Astrocyte (in vitro differentiated cells and primary cell): ENCODE measurements at regions not wholly inside any gene's neighbourhood (a gene's known extent, or its start where the extent isn't known, plus 50 kb on each side); places are given as distances from the start of the nearest gene placed in this dataset.

Source experiments
- DNase-seq: peaks from one replicate; pipeline ENCODE4 v3.0.0-alpha.2; 2010; ENCODE audit warnings: low read depth
- FAIRE-seq: peaks from 2 replicates; lab custom pipeline; 2011; peaks lifted over from hg19 to GRCh38; lab: Jason Lieb, UNC
- H2AFZ ChIP-seq: 2 replicates; pipeline ENCODE4 v1.6.0; 2012; ENCODE audit warnings: low read depth, low read length, inconsistent platforms
- H3K27ac ChIP-seq: 2 replicates; pipeline ENCODE4 v1.5.1; 2011; ENCODE audit warnings: low read depth, low read length, inconsistent platforms
- H3K27me3 ChIP-seq: 2 replicates; pipeline ENCODE4 v1.6.0; 2011; ENCODE audit warnings: low read length, inconsistent platforms; ENCODE audit not compliant: insufficient read depth
- H3K36me3 ChIP-seq: 2 replicates; pipeline ENCODE4 v1.5.1; 2011; ENCODE audit warnings: low read length, inconsistent platforms; ENCODE audit not compliant: insufficient read depth
- H3K4me1 ChIP-seq: 2 replicates; pipeline ENCODE4 v1.5.1; 2011; ENCODE audit warnings: low read length, inconsistent platforms; ENCODE audit not compliant: insufficient read depth
- H3K4me2 ChIP-seq: 2 replicates; pipeline ENCODE4 v1.6.0; 2012; ENCODE audit warnings: low read length, inconsistent platforms
- H3K4me3 ChIP-seq: 2 replicates; pipeline ENCODE4 v1.5.1; 2011; ENCODE audit warnings: low read depth, mild to moderate bottlenecking, low read length, inconsistent platforms; ENCODE audit not compliant: insufficient read depth
- H3K79me2 ChIP-seq: 2 replicates; pipeline ENCODE4 v1.6.0; 2012; ENCODE audit warnings: mild to moderate bottlenecking, low read length, inconsistent platforms; ENCODE audit not compliant: insufficient read depth
- H3K9ac ChIP-seq: 2 replicates; pipeline ENCODE4 v1.6.0; 2012; ENCODE audit warnings: mild to moderate bottlenecking, low read length, inconsistent platforms
- H3K9me3 ChIP-seq: 2 replicates; pipeline ENCODE4 v1.5.1; 2012; ENCODE audit warnings: low read depth, mild to moderate bottlenecking, low read length, inconsistent platforms; ENCODE audit not compliant: insufficient read depth
- H4K20me1 ChIP-seq: 2 replicates; pipeline ENCODE4 v1.6.0; 2012; ENCODE audit warnings: low read length, inconsistent platforms; ENCODE audit not compliant: insufficient read depth
- H3K27ac Mint-ChIP-seq: one replicate; pipeline ENCODE4 v1.8.0; 2021; ENCODE audit warnings: mild to moderate bottlenecking, mixed read lengths; ENCODE audit not compliant: unreplicated experiment
- H3K27me3 Mint-ChIP-seq: one replicate; pipeline ENCODE4 v1.8.0; 2021; ENCODE audit warnings: low read depth, mixed read lengths; ENCODE audit not compliant: unreplicated experiment
- H3K36me3 Mint-ChIP-seq: one replicate; pipeline ENCODE4 v1.8.0; 2021; ENCODE audit warnings: low read depth, mixed read lengths; ENCODE audit not compliant: unreplicated experiment
- H3K4me1 Mint-ChIP-seq: one replicate; pipeline ENCODE4 v1.8.0; 2021; ENCODE audit warnings: low read depth, mixed read lengths; ENCODE audit not compliant: unreplicated experiment
- H3K4me3 Mint-ChIP-seq: one replicate; pipeline ENCODE4 v1.8.0; 2021; ENCODE audit warnings: mild to moderate bottlenecking, moderate library complexity, mixed read lengths; ENCODE audit not compliant: unreplicated experiment
- H3K9me3 Mint-ChIP-seq: one replicate; pipeline ENCODE4 v1.8.0; 2021; ENCODE audit warnings: mild to moderate bottlenecking, mixed read lengths; ENCODE audit not compliant: unreplicated experiment
- CTCF ChIP-seq: IDR thresholded peaks from 2 replicates; pipeline ENCODE4 v1.5.1; 2011; ENCODE audit warnings: low read depth, mild to moderate bottlenecking, inconsistent platforms, low read length, moderate library complexity; ENCODE audit not compliant: insufficient read depth
- EZH2 ChIP-seq: IDR thresholded peaks from 2 replicates; pipeline ENCODE4 v1.6.1; 2012; ENCODE audit warnings: mild to moderate bottlenecking, low read length, inconsistent platforms; ENCODE audit not compliant: insufficient read depth

- H3K9ac ChIP-seq: no peak overlapping the region
- Mint-ChIP-seq H3K9me3 (no peaks in the 10 kb centered on the region), H3K36me3 (no peaks in the 10 kb centered on the region), H3K27ac (no peak overlapping the region), H3K4me1 (no peaks in the 10 kb centered on the region), H3K27me3 (no peaks in the 10 kb centered on the region), H3K4me3 (no peak overlapping the region)
- no peak overlapping the region for H2AFZ ChIP-seq
- no peaks in the 10 kb centered on the region for H3K79me2 ChIP-seq
- H4K20me1 ChIP-seq: no peaks in the 10 kb centered on the region
- H3K4me3 ChIP-seq: no peak overlapping the region
- no peak overlapping the region for H3K4me2 ChIP-seq
- no peaks in the 10 kb centered on the region for H3K27me3 ChIP-seq
- TF ChIP-seq CTCF (no peak), EZH2 (no peak)
- no peaks in the 10 kb centered on the region for H3K4me1 ChIP-seq
- FAIRE-seq (no peak), DNase-seq (no peak)
- H3K27ac ChIP-seq: no peak overlapping the region
- no peaks in the 10 kb centered on the region for H3K36me3 ChIP-seq
- no peaks in the 10 kb centered on the region for H3K9me3 ChIP-seq
Measured at GRCh38 chr10:57917019-57917418, 350.7 kb downstream of the IPMK start.

GRCh38 chr10:57905861-57906260 is 361.8 kb downstream of the IPMK start:
- Mint-ChIP-seq H3K27me3 (no peaks in the 10 kb centered on the region), H3K9me3 (no peaks in the 10 kb centered on the region), H3K36me3 (no peaks in the 10 kb centered on the region), H3K4me1 (no peaks in the 10 kb centered on the region), H3K27ac (no peak overlapping the region), H3K4me3 (no peak overlapping the region)
- no peaks in the 10 kb centered on the region for H3K27me3 ChIP-seq
- TF ChIP-seq EZH2 (no peak), CTCF (no peak)
- FAIRE-seq (no peak), DNase-seq (no peak)
- H2AFZ ChIP-seq: no peak overlapping the region
- no peak overlapping the region for H3K4me3 ChIP-seq
- no peak overlapping the region for H3K27ac ChIP-seq
- H3K4me1 ChIP-seq: no peaks in the 10 kb centered on the region
- H3K4me2 ChIP-seq: no peak overlapping the region
- no peaks in the 10 kb centered on the region for H3K9me3 ChIP-seq
- H3K9ac ChIP-seq: no peak overlapping the region
- H3K36me3 ChIP-seq: no peaks in the 10 kb centered on the region
- H3K79me2 ChIP-seq: no peaks in the 10 kb centered on the region
- H4K20me1 ChIP-seq: no peaks in the 10 kb centered on the region

- H3K4me3 ChIP-seq: no peak overlapping the region
- Mint-ChIP-seq H3K27ac (no peak overlapping the region), H3K4me1 (no peaks in the 10 kb centered on the region), H3K4me3 (no peak overlapping the region), H3K9me3 (no peaks in the 10 kb centered on the region), H3K27me3 (no peaks in the 10 kb centered on the region), H3K36me3 (no peaks in the 10 kb centered on the region)
- no peak overlapping the region for H2AFZ ChIP-seq
- H3K27me3 ChIP-seq: no peaks in the 10 kb centered on the region
- no peak for TF ChIP-seq EZH2
- no peaks in the 10 kb centered on the region for H3K36me3 ChIP-seq
- DNase-seq: no peak
- H3K79me2 ChIP-seq: no peaks in the 10 kb centered on the region
- H3K27ac ChIP-seq: no peak overlapping the region
- no peaks in the 10 kb centered on the region for H3K9me3 ChIP-seq
- no peak overlapping the region for H3K9ac ChIP-seq
- no peak for FAIRE-seq
- no peak overlapping the region for H3K4me2 ChIP-seq
- H4K20me1 ChIP-seq: no peaks in the 10 kb centered on the region
- no peaks in the 10 kb centered on the region for H3K4me1 ChIP-seq
Measured at GRCh38 chr10:57905010-57905409, 362.7 kb downstream of the IPMK start.
